Fibroblast of skin of left quadriceps (primary cell): ENCODE measurements at regions not wholly inside any gene's neighbourhood (a gene's known extent, or its start where the extent isn't known, plus 50 kb on each side); places are given as distances from the start of the nearest gene placed in this dataset.
"Not testable (repeated sequence)": the region's sequence is repeated elsewhere in the genome, so short reads cannot be mapped to it uniquely, and the experiment has no call there.

Source experiments
- DNase-seq, 2 experiments: peaks; one replicate each; pipeline ENCODE4 v3.0.0-alpha.2; 2013; ENCODE audit warnings: low read depth in 2 of 2

- no peak for DNase-seq
Measured at GRCh38 chr16:61181982-61182381, 854.3 kb downstream of the CDH8 start.

- DNase-seq: no peak
Measured at GRCh38 chr16:61179561-61179960, 856.7 kb downstream of the CDH8 start.

DNA sequence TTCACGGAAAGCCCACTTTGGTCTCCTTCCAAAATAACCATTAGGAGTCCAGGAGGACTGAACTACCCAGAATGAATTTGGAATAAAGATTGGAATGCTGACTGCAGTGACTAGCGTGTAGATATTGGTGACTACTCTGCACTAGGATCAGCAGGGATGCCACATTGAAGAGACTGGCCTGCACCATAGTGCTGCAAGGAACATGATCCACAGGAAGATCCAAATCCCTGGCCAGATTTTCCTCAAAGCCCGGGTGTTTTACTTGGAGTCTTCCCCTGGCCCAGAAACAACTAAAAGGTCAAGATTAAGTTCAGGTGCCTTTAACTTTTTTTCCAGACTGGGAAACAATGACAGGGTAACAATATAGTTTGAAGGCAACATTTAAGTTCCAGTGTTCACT, 870.4 kb downstream of the CDH8 start:
- no peak for DNase-seq

DNA sequence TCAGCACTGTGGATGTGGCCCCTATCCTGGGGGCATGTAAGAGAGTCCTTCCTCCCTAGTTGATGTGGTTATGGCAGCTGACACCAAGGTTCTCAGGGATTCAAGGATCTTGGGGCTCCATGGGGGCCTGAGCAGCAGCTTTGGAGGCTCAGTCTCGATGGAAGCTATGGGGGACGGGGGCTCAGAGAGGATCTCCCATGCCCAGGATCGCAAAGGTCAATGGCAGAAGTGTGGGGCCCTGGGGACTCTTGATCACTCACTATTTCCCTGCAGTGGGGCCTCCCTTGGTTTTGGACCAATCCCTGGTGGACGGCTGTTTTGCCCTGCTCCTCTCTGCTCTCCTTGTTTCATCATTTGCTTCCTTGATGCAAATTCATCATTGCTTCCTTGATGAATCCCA, 885.9 kb downstream of the CDH8 start:
- no peak for DNase-seq

DNA sequence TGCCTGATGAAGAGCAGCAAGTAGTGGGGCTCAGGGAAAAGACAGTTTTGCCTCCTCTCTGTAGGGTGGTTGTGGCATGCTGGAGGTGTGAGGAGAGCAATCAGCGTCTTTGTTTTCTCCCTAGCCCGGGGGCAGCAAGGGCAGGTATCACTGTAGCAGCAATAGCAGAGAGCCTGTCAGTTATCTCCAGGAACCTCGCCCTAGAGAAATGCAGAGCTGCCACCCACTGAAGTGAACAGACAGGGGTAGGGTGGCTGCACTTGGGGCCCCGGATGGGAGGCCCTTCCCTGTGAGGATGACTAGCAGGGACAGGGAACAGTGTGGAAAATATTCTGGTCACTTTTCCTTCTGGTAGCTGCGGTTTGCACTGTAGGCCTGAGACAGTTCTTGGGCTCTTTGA, 886.5 kb downstream of the CDH8 start:
- DNase-seq: no peak

DNA sequence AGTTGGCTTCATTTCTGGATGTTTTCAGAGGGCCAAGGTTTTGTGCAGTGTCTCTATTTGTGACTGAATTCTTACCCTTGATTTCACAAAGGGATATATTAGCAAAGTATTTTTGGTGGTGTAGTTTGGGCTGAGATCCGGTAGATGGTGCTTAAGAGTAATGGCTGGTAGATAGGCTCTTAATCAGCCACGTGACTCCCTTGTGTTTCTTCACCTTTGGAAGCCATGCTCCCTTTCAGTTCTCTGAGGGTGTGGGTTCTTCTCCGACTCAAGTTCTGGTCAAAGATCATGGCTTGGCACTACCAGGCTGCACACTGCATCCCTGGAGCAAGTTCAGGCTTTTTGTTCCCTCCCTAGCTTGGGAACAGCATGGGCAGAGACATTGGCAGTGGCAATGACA, 887.3 kb downstream of the CDH8 start:
- DNase-seq: no peak

DNA sequence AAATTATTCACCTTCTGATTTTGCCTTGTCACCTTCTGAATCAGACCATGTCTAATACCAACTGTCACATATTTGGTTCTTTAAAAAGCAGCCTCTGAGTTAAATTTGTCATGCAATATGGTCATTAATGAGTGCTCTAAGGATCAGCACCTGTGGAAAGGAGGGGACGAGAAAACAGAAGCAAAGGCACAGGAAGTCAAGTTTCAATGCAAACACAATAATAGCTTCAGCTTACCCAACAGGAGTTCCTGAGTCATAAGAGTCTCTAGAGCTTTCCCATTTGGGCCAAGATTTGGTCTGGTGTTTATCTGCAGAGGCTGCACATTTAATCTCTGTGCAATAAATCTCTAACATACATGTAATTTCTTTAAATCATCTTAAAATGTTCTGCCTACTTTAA, 889.8 kb downstream of the CDH8 start:
- no peak for DNase-seq

DNA sequence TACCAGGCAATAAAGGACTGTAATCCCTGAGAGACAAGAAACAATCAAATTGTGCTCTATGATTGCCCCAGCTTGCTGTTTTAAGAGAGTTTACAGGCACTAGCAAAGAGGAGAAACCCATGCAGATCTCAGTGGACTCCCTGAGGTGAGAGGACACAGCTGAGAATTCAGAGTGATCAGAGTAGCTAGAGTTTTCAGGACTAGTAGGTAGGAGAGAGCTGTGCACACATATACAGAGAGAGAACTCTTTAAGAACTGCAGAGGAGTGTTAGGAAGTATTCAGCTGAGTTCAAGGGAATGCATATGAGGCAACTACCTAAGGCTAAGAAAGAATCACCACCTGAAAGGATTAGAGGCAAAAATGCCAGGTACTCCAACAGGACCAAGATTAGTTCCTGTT, 904.8 kb downstream of the CDH8 start:
- DNase-seq: no peak

- DNase-seq: no peak
Measured at GRCh38 chr16:61128545-61129323, 907.5 kb downstream of the CDH8 start.

GRCh38 chr16:61105544-61105943, 930.7 kb downstream of the CDH8 start:
- DNase-seq: no peak

DNA sequence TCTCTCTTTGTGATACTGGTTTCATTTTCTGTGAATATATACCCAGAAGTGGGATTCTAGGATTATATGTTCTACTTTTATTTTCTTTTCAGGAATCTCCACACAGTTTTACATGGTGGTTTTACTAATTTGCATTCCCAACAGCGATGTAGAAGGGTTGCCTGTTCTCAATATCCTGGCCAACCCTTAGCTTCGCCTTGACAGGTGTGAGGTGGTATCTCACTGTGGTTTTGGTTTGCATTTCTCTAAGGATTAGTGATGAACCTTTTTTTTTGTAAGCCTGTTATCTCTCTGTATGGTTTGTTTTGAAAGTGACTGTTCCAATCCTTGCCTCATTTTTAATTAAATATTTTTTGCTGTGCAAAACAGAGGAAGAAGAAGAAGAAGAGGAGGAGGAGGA, 937.7 kb downstream of the CDH8 start:
- no peak for DNase-seq

- not testable (repeated sequence) for DNase-seq
Measured at GRCh38 chr16:61091300-61091699, 944.9 kb downstream of the CDH8 start.

GRCh38 chr16:61083711-61084110, 952.5 kb downstream of the CDH8 start:
- no peak for DNase-seq

DNA sequence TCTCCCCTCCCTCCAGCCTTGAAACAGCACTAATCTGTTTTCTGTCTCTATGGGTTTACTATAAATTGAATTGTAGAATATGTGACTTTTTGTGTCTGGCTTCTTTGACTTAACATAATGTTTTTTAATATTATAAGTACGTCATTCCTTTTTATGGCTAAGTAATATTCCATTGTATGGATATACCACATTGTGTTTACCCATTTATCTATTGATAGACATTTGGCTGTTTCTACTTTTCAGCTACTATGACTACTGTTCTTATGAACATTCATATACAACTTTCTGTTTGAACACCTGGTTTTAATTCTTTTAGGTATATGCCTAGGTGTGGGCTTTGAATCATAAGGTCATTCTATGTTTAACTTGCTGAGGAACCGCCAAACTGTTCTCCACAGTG, 961.9 kb downstream of the CDH8 start:
- DNase-seq: no peak

- no peak for DNase-seq
Measured at GRCh38 chr16:61057635-61058034, 978.6 kb downstream of the CDH8 start.

GRCh38 chr16:61050547-61050946, 985.7 kb downstream of the CDH8 start:
- no peak for DNase-seq

DNA sequence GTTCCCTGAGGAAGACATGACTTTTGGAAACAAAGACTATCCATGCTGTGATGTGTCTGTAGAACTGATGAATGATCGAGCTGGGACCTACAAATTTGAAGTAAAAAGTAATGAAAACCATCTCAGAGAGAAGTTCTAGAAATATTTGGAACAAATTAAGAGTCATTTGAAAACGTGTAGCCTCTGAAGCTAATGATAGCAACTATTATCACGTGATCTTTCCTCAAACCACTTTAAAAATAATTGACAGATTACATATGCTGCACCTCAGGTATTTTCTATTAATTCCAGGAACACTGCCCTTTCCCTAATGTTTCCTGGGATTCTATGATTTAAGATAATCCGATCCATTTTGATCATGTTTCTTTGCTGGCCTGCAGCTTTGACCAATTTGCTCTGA, 990.3 kb downstream of the CDH8 start:
- DNase-seq: no peak

DNA sequence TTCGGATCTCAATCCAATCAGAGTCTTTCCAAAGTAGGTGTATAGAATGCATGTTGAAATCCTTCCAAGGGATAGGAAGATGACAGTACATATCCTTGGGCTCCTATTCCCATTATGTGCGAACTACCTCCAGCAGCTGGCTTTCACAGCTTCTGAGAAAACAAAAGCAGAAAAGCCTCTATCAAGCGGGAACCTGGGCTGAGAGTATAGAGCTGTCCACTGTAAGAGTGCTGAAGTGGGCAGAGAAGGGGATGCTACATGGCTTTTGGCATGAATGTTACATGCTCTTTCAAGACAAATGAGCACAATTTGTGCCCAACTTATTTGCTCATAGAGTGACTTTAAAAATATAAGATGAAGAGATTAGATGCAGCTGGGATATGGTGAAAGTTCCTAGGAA, 993.5 kb downstream of the CDH8 start:
- DNase-seq: no peak

GRCh38 chr16:61030616-61031015, 1005.6 kb downstream of the CDH8 start:
- DNase-seq: no peak

DNA sequence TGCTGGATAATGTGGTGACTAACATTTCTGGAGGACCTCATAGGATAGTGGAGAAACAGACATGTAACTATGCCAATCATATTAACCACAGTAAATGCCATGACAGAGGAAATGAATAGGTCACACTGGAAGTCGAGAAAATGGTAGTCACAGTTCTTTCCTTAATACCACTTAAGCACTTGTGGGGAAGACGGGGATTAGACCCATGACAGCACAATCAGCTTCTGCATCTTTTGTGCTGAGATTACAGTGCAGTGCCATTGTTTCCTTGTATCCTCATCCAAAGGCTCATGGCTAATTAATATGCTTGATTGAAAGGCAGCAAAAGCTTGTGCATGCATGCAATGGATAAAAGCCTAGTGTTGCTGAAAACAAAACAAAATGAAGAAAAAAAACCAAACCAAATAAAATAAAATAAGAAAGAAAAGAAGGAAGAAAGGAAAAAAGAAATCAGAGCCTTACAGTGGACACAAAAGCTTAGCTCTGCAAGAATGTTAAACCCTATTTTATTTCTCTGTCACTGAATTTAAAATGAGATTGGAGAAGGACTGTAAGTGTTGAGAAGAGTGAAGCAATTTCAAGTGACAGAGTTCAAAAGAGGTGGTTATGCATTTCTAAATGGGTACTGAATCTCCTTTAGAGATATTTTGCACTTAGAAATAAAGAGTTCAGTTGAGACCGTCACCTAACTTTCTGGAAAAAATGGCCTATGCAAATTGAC, 1011.9 kb downstream of the CDH8 start:
- no peak for DNase-seq

GRCh38 chr16:61014869-61015268, 1021.4 kb downstream of the CDH8 start:
- no peak for DNase-seq

DNA sequence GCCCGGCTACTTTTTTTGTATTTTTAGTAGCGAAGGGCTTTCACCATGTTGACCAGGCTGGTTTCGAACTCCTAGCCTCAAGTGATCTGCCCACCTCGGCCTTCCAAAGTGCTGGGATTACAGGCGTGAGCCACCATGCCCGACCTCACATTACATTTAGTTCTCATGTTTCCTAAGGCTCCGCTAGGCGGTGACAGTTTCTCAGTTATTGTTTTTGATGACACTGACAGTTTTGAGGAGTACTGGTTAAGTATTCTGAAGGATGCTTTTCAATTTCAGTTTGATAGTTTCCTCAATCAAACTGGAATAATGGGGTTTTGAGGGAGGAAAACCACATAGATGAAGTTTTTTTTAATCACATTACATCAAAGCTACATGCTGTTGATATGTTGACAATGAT, 1028.5 kb downstream of the CDH8 start:
- no peak for DNase-seq

DNA sequence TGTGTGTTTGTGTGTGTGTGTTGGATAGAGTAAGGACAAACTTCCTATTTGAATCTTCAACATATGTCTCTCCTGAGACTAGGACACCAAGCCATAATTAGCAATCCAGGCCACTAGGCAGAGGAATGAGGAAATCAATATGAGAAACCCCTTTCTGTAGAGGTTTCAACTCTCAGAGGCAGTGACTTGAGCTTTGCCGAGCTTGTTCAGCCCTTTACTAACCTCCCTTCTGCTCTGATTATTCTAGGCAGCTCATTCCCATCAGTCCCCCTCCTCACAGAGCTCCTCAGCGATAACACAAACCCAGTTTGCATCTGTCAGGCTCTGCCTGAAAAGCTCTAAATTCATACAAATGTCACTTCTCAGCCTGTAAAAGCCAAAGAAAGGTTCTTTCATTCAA, 1030.3 kb downstream of the CDH8 start:
- DNase-seq: no peak
